Liver (tissue), 3 donors: ENCODE measurements at regions not wholly inside any gene's neighbourhood (a gene's known extent, or its start where the extent isn't known, plus 50 kb on each side); places are given as distances from the start of the nearest gene placed in this dataset.

Source experiments
- ATF3 ChIP-seq: IDR thresholded peaks from 2 replicates; pipeline ENCODE4 v1.6.1; 2016; ENCODE audit warnings: antibody characterized with exemption
- CTCF ChIP-seq: fragments of 150-350 bp; IDR thresholded peaks from 2 replicates; pipeline ENCODE4 v1.5.1; 2017; ENCODE audit warnings: improper control_type of control experiment, low read depth, low read length; ENCODE audit not compliant: missing input control
- EGR1 ChIP-seq, 2 donors: IDR thresholded peaks; 2 replicates each; pipeline ENCODE4 v1.6.1; 2016 to 2018; ENCODE audit warnings: antibody characterized with exemption in 2 of 2, low read depth in 2 of 2
- FOXA1 ChIP-seq: IDR thresholded peaks from 2 replicates; pipeline ENCODE4 v1.6.1; 2016; ENCODE audit warnings: antibody characterized with exemption
- HNF4A ChIP-seq, 2 donors: conservative IDR thresholded peaks; 2 replicates each; pipeline ENCODE4 v1.6.1; 2016; ENCODE audit warnings: antibody characterized with exemption in 2 of 2, mild to moderate bottlenecking in 2 of 2
- HNF4G ChIP-seq: IDR thresholded peaks from 2 replicates; pipeline ENCODE4 v1.6.1; 2016; ENCODE audit warnings: antibody characterized with exemption
- JUND ChIP-seq, 2 donors: IDR thresholded peaks; 2 replicates each; pipeline ENCODE4 v1.6.1; 2016; ENCODE audit warnings: antibody characterized with exemption in 2 of 2
- MAX ChIP-seq: IDR thresholded peaks from 2 replicates; pipeline ENCODE4 v1.6.1; 2016; ENCODE audit warnings: antibody characterized with exemption
- RAD21 ChIP-seq, 2 donors: IDR thresholded peaks; 2 replicates each; pipeline ENCODE4 v1.6.1; 2016; ENCODE audit warnings: antibody characterized with exemption in 2 of 2, mild to moderate bottlenecking in 2 of 2
- REST ChIP-seq: IDR thresholded peaks from 2 replicates; pipeline ENCODE4 v1.6.1; 2016; ENCODE audit warnings: antibody characterized with exemption, mild to moderate bottlenecking
- SP1 ChIP-seq: IDR thresholded peaks from 2 replicates; pipeline ENCODE4 v1.6.1; 2018; ENCODE audit warnings: antibody characterized with exemption, mild to moderate bottlenecking
- TAF1 ChIP-seq: conservative IDR thresholded peaks from 2 replicates; pipeline ENCODE4 v1.6.1; 2016; ENCODE audit warnings: antibody characterized with exemption, mild to moderate bottlenecking
- YY1 ChIP-seq: IDR thresholded peaks from 2 replicates; pipeline ENCODE4 v1.6.1; 2016; ENCODE audit warnings: antibody characterized with exemption, mild to moderate bottlenecking
- ZBTB33 ChIP-seq: IDR thresholded peaks from 2 replicates; pipeline ENCODE4 v1.6.1; 2016; ENCODE audit warnings: antibody characterized with exemption
- donor health status: healthy.
- donor health status: healthy.

GRCh38 chr7:9036080-9036479, 602.7 kb downstream of the NXPH1 start:
- no peak for TF ChIP-seq CTCF
- TF ChIP-seq TAF1: no peak
- TF ChIP-seq SP1: no peak
- no peak for TF ChIP-seq RAD21 (IDR thresholded peaks at IDR 0.05)
- no peak for TF ChIP-seq EGR1 (IDR thresholded peaks at IDR 0.05; ENCODE audit: low read depth in 2 of 2)
- TF ChIP-seq JUND (IDR thresholded peaks at IDR 0.05): no peak
- TF ChIP-seq ZBTB33: no peak
- TF ChIP-seq HNF4G: no peak
- no peak for TF ChIP-seq REST
- no peak for TF ChIP-seq FOXA1
- TF ChIP-seq YY1: no peak
- TF ChIP-seq ATF3: no peak
- no peak for TF ChIP-seq MAX
- no peak for TF ChIP-seq HNF4A (conservative IDR thresholded peaks at IDR 0.05)
